GM12874 (cell line): ENCODE measurements at regions not wholly inside any gene's neighbourhood (a gene's known extent, or its start where the extent isn't known, plus 50 kb on each side); places are given as distances from the start of the nearest gene placed in this dataset.
A peak's percentile ranks its signal among the peaks of the same experiment; 100 is the strongest.

Experiments
- CTCF ChIP-seq: IDR thresholded peaks from 2 replicates; pipeline ENCODE4 v1.5.1; 2011; ENCODE audit warnings: low read depth, mild to moderate bottlenecking, control low read depth, low read length, moderate library complexity; ENCODE audit not compliant: insufficient read depth

GRCh38 chr15:45773149-45773548, 138.3 kb downstream of the SQOR start:
- no peak for TF ChIP-seq CTCF

GRCh38 chr15:45776772-45777171, 141.9 kb downstream of the SQOR start:
- TF ChIP-seq CTCF, result no peak

GRCh38 chr15:45777781-45778180, 143.0 kb downstream of the SQOR start:
- TF ChIP-seq CTCF, result no peak

GRCh38 chr15:45780352-45780751, 145.5 kb downstream of the SQOR start:
- TF ChIP-seq CTCF, result no peak

GRCh38 chr15:45784656-45785055, 149.8 kb downstream of the SQOR start:
- TF ChIP-seq CTCF, result no peak

GRCh38 chr15:45785897-45786296, 151.1 kb downstream of the SQOR start:
- TF ChIP-seq CTCF, result no peak

GRCh38 chr15:45790325-45790943, 155.6 kb downstream of the SQOR start:
- peak; percentile 45; the same call in 1 of the 2 replicates for TF ChIP-seq CTCF
